GM21529 (cell line): ENCODE measurements at regions not wholly inside any gene's neighbourhood (a gene's known extent, or its start where the extent isn't known, plus 50 kb on each side); places are given as distances from the start of the nearest gene placed in this dataset.
A peak's percentile ranks its signal among the peaks of the same experiment; 100 is the strongest.
"Not testable (repeated sequence)": the region's sequence is repeated elsewhere in the genome, so short reads cannot be mapped to it uniquely, and the experiment has no call there.

Source experiments
- ATAC-seq: cut with Tn5 transposase; IDR thresholded peaks from one replicate; pipeline ENCODE4 v1.9.1; 2021; ENCODE audit not compliant: unreplicated experiment

GRCh38 chr13:62278271-62278670 lies 862.6 kb upstream of the PCDH20 start:
- no peak for ATAC-seq

- no peak for ATAC-seq
These were observed 836.1 kb upstream of the PCDH20 start for GRCh38 chr13:62251734-62252133.

GRCh38 chr13:62250501-62251201 lies 835.0 kb upstream of the PCDH20 start:
- no peak for ATAC-seq

- ATAC-seq: no peak
These were observed 830.9 kb upstream of the PCDH20 start for GRCh38 chr13:62246581-62246980.

GRCh38 chr13:62243106-62243505 lies 827.5 kb upstream of the PCDH20 start:
- no peak for ATAC-seq

GRCh38 chr13:62234780-62235440 lies 819.3 kb upstream of the PCDH20 start:
- ATAC-seq: no peak

- ATAC-seq: no peak
These were observed 795.3 kb upstream of the PCDH20 start for GRCh38 chr13:62210951-62211350.

GRCh38 chr13:62209529-62209928 lies 793.9 kb upstream of the PCDH20 start:
- peak; percentile 77 for ATAC-seq

- ATAC-seq: no peak
These were observed 791.7 kb upstream of the PCDH20 start for GRCh38 chr13:62207388-62207787.

- ATAC-seq: no peak
These were observed 790.5 kb upstream of the PCDH20 start for GRCh38 chr13:62206165-62206564.

- no peak for ATAC-seq
These were observed 789.6 kb upstream of the PCDH20 start for GRCh38 chr13:62205273-62205672.

GRCh38 chr13:62194371-62194770 lies 778.7 kb upstream of the PCDH20 start:
- no peak for ATAC-seq

- no peak for ATAC-seq
These were observed 778.3 kb upstream of the PCDH20 start for GRCh38 chr13:62193919-62194318.

- ATAC-seq: no peak
These were observed 770.1 kb upstream of the PCDH20 start for GRCh38 chr13:62185631-62186255.

GRCh38 chr13:62176051-62176450 lies 760.4 kb upstream of the PCDH20 start:
- ATAC-seq: no peak

- ATAC-seq: no peak
These were observed 758.3 kb upstream of the PCDH20 start for GRCh38 chr13:62173958-62174357.

- no peak for ATAC-seq
These were observed 756.0 kb upstream of the PCDH20 start for GRCh38 chr13:62171697-62172096.

GRCh38 chr13:62168891-62169290 lies 753.2 kb upstream of the PCDH20 start:
- no peak for ATAC-seq

- ATAC-seq: no peak
These were observed 752.1 kb upstream of the PCDH20 start for GRCh38 chr13:62167650-62168172.

GRCh38 chr13:62162860-62163259 lies 747.2 kb upstream of the PCDH20 start:
- no peak for ATAC-seq

- no peak for ATAC-seq
These were observed 742.9 kb upstream of the PCDH20 start for GRCh38 chr13:62158520-62158919.

- not testable (repeated sequence) for ATAC-seq
These were observed 736.1 kb upstream of the PCDH20 start for GRCh38 chr13:62151724-62152123.
